T-helper 1 cell (primary cell): ENCODE measurements at regions not wholly inside any gene's neighbourhood (a gene's known extent, or its start where the extent isn't known, plus 50 kb on each side); places are given as distances from the start of the nearest gene placed in this dataset.
"Not testable (repeated sequence)": the region's sequence is repeated elsewhere in the genome, so short reads cannot be mapped to it uniquely, and the experiment has no call there.

Experiments
- DNase-seq, 5 donors: peaks; one replicate each; pipeline ENCODE4 v3.0.0-alpha.2; 2012 to 2020

GRCh38 chr1:119254067-119254720 lies 113.7 kb upstream of the WARS2 start:
- no peak for DNase-seq

- DNase-seq = not testable (repeated sequence)
These were observed 112.5 kb upstream of the HAO2 start for GRCh38 chr1:119256089-119256488.

GRCh38 chr1:119260506-119260905 lies 108.1 kb upstream of the HAO2 start:
- no peak for DNase-seq

- no peak for DNase-seq
These were observed 102.2 kb upstream of the HAO2 start for GRCh38 chr1:119266386-119266785.

- DNase-seq = no peak
These were observed 101.7 kb upstream of the HAO2 start for GRCh38 chr1:119266858-119267257.

- DNase-seq = not testable (repeated sequence)
These were observed 101.3 kb upstream of the HAO2 start for GRCh38 chr1:119267288-119267687.

- DNase-seq = no peak
These were observed 99.7 kb upstream of the HAO2 start for GRCh38 chr1:119268879-119269278.

GRCh38 chr1:119275145-119276134 lies 93.1 kb upstream of the HAO2 start:
- DNase-seq = peak in 3 of 5 donors; percentile 2 to 36 (median 11)

GRCh38 chr1:119276558-119276957 lies 92.0 kb upstream of the HAO2 start:
- DNase-seq = no peak

GRCh38 chr1:119279456-119280381 lies 88.9 kb upstream of the HAO2 start:
- no peak for DNase-seq

- DNase-seq = no peak
These were observed 83.1 kb upstream of the HAO2 start for GRCh38 chr1:119285482-119285881.

- peak in 1 of 5 donors; percentile 12 for DNase-seq
These were observed 81.9 kb upstream of the HAO2 start for GRCh38 chr1:119286587-119287181.

- no peak for DNase-seq
These were observed 79.8 kb upstream of the HAO2 start for GRCh38 chr1:119288751-119289150.

- no peak for DNase-seq
These were observed 78.3 kb upstream of the HAO2 start for GRCh38 chr1:119290297-119290696.

GRCh38 chr1:119291611-119292206 lies 76.9 kb upstream of the HAO2 start:
- no peak for DNase-seq

GRCh38 chr1:119293797-119294196 lies 74.8 kb upstream of the HAO2 start:
- no peak for DNase-seq

GRCh38 chr1:119294199-119294598 lies 74.4 kb upstream of the HAO2 start:
- DNase-seq = no peak

GRCh38 chr1:119294722-119295121 lies 73.9 kb upstream of the HAO2 start:
- DNase-seq = peak in 1 of 5 donors; percentile 10

GRCh38 chr1:119298687-119299303 lies 69.8 kb upstream of the HAO2 start:
- no peak for DNase-seq

- no peak for DNase-seq
These were observed 66.6 kb upstream of the HAO2 start for GRCh38 chr1:119302011-119302410.

GRCh38 chr1:119308130-119308700 lies 60.4 kb upstream of the HAO2 start:
- DNase-seq = no peak
